Kidney capillary endothelial cell (primary cell): ENCODE measurements at regions not wholly inside any gene's neighbourhood (a gene's known extent, or its start where the extent isn't known, plus 50 kb on each side); places are given as distances from the start of the nearest gene placed in this dataset.
"Not testable (repeated sequence)": the region's sequence is repeated elsewhere in the genome, so short reads cannot be mapped to it uniquely, and the experiment has no call there.

Experiments used
- DNase-seq: peaks from one replicate; pipeline ENCODE4 v3.0.0-alpha.2; 2018; ENCODE audit warnings: low spot score

- DNase-seq: not testable (repeated sequence)
Observed at GRCh38 chr10:108599317-108599716, 1324.0 kb downstream of the XPNPEP1 start.

- DNase-seq: no peak
Observed at GRCh38 chr10:108598831-108599230, 1324.5 kb downstream of the XPNPEP1 start.

GRCh38 chr10:108598320-108598695 lies 1325.0 kb downstream of the XPNPEP1 start:
- no peak for DNase-seq

GRCh38 chr10:108597657-108598319 lies 1325.5 kb downstream of the XPNPEP1 start:
- no peak for DNase-seq

- DNase-seq: no peak
Observed at GRCh38 chr10:108597031-108597430, 1326.3 kb downstream of the XPNPEP1 start.

- no peak for DNase-seq
Observed at GRCh38 chr10:108592956-108593355, 1330.4 kb downstream of the XPNPEP1 start.

GRCh38 chr10:108591417-108591816 lies 1331.9 kb downstream of the XPNPEP1 start:
- DNase-seq: no peak

GRCh38 chr10:108586424-108586823 lies 1336.9 kb downstream of the XPNPEP1 start:
- DNase-seq: no peak

GRCh38 chr10:108583877-108584276 lies 1339.4 kb downstream of the XPNPEP1 start:
- no peak for DNase-seq

GRCh38 chr10:108582888-108583287 lies 1340.4 kb downstream of the XPNPEP1 start:
- DNase-seq: no peak

- peak; percentile 59 for DNase-seq
Observed at GRCh38 chr10:108582387-108582786, 1340.9 kb downstream of the XPNPEP1 start.

GRCh38 chr10:108578258-108578657 lies 1345.1 kb downstream of the XPNPEP1 start:
- DNase-seq: no peak

- no peak for DNase-seq
Observed at GRCh38 chr10:108574233-108574632, 1349.1 kb downstream of the XPNPEP1 start.

GRCh38 chr10:108568824-108569223 lies 1354.5 kb downstream of the XPNPEP1 start:
- no peak for DNase-seq

GRCh38 chr10:108567899-108568752 lies 1355.2 kb downstream of the XPNPEP1 start:
- DNase-seq: no peak

- DNase-seq: no peak
Observed at GRCh38 chr10:108566316-108567107, 1356.8 kb downstream of the XPNPEP1 start.

GRCh38 chr10:108562105-108562504 lies 1361.2 kb downstream of the XPNPEP1 start:
- DNase-seq: no peak

- DNase-seq: peak; percentile 72
Observed at GRCh38 chr10:108561649-108562048, 1361.7 kb downstream of the XPNPEP1 start.

GRCh38 chr10:108560488-108560887 lies 1362.8 kb downstream of the XPNPEP1 start:
- DNase-seq: no peak

GRCh38 chr10:108556186-108556585 lies 1367.1 kb downstream of the XPNPEP1 start:
- DNase-seq: peak; percentile 89

- no peak for DNase-seq
Observed at GRCh38 chr10:108545921-108546320, 1377.4 kb downstream of the XPNPEP1 start.

GRCh38 chr10:108544500-108545120 lies 1378.7 kb downstream of the XPNPEP1 start:
- DNase-seq: peak; percentile 60
